ENCODE measurements at regions not wholly inside any gene's neighbourhood (a gene's known extent, or its start where the extent isn't known, plus 50 kb on each side); places are given as distances from the start of the nearest gene placed in this dataset.
"Not testable (repeated sequence)": the region's sequence is repeated elsewhere in the genome, so short reads cannot be mapped to it uniquely, and the experiment has no call there.

DNA sequence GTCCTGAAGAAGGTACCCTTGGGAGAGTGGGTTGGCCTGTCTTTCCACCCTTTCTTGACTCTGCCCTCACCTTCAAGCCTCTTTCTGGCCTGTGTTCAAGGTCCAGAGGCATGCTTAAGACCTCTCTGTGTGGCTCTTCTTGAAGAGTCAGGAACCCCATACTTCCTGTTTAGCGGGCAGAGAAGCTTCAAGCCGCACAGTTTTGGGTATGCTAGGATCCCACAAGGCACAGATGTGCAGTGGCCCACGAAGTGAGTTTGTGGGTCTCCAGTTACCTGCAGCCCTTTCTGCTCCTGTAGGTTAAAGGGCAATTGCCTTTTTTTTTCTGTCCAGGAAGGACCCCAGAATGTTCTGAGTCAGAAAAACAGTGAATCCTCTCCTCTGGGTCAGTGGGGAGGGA, 87.4 kb upstream of the FCGR1A start:
- not testable (repeated sequence) for H3K9ac ChIP-seq; H3K27me3 ChIP-seq (ENCODE audit: insufficient read depth, low read depth); H3K79me2 ChIP-seq (ENCODE audit: insufficient read depth, low read depth); H3K4me3 ChIP-seq (IDR thresholded peaks at IDR 0.05; ENCODE audit: insufficient read depth, low read depth, low read length); H3K36me3 ChIP-seq (ENCODE audit: insufficient read depth); H3K4me1 ChIP-seq (ENCODE audit: low read depth, poor library complexity, severe bottlenecking); H2AFZ ChIP-seq (ENCODE audit: low read depth); H3K4me2 ChIP-seq; H3K27ac ChIP-seq; H4K20me1 ChIP-seq (ENCODE audit: insufficient read depth)

DNA sequence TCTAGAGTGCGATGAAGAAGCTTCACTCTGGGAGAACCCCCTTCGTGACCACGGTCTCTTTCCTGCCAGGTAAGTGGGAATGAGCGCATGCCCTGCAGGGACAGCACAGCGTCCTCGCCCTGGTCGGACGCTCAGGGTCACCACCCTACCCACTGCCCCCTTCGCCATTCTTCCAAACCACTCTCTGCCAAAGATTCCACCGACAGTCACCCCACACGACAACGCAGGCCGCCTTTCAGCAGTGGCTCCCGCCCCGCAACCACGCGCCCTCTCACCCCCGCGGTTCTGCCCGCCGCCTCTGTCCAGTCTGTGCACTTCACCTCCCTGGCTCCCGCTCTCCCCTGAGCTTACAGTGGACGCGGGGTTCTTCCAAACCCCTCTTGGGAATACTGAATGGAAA, 82.3 kb upstream of the FCGR1A start:
- H3K9ac ChIP-seq; H2AFZ ChIP-seq (ENCODE audit: low read depth); H3K36me3 ChIP-seq (ENCODE audit: insufficient read depth): not testable (repeated sequence)

DNA sequence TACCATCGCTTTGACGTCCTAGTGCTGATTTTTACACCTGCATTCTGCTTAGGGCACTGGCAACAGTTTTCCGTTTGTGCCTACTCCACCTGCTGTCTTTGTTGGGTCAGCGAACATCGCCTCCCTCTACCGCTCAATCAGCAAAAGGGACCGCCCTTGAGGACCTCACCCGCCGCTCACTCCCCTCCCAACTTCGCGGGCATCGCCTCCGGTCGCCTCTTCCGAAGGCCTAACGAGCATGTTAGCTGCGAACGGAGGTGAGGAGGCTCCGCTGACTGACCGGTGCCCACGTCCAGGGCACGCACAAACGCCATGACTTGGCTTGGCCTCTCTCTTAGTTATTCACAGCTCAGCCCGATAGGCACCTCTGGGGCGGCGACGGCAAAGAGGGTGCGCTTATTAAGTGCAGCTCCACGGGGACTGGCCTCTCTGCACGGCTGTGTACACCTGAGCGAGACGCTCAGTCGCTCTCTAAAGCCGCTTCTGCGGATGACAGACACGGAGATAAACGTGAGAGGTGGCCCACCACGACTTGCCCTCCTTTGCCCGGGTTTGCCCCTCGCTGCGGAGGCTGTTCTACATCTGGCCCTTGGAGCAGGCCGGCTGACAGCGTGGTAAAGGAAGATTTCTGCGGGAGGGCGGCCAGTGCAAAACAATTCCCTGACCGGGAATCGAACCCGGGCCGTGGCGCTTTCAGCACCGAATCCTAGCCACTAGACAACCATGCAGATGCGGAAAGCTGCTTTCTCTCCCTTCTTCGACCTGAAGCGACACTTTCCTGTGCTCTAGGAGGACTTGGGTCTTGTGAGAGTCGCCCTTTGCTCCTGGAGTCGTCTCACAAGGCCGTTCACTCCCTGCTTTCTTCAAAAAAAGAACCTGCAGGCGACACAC, 81.6 kb upstream of the FCGR1A start:
- not testable (repeated sequence) for H3K9ac ChIP-seq; H3K4me1 ChIP-seq (ENCODE audit: low read depth, poor library complexity, severe bottlenecking); H2AFZ ChIP-seq (ENCODE audit: low read depth); H3K4me2 ChIP-seq; H4K20me1 ChIP-seq (ENCODE audit: insufficient read depth); H3K27ac ChIP-seq; H3K4me3 ChIP-seq (IDR thresholded peaks at IDR 0.05; ENCODE audit: insufficient read depth, low read depth, low read length); H3K36me3 ChIP-seq (ENCODE audit: insufficient read depth); H3K27me3 ChIP-seq (ENCODE audit: insufficient read depth, low read depth); H3K79me2 ChIP-seq (ENCODE audit: insufficient read depth, low read depth)

More for the DNA sequence above, 82.3 kb upstream of the FCGR1A start:
- H3K4me2 ChIP-seq; H3K79me2 ChIP-seq (ENCODE audit: insufficient read depth, low read depth); H4K20me1 ChIP-seq (ENCODE audit: insufficient read depth); H3K4me3 ChIP-seq (IDR thresholded peaks at IDR 0.05; ENCODE audit: insufficient read depth, low read depth, low read length); H3K27ac ChIP-seq; H3K4me1 ChIP-seq (ENCODE audit: low read depth, poor library complexity, severe bottlenecking); H3K27me3 ChIP-seq (ENCODE audit: insufficient read depth, low read depth): not testable (repeated sequence)

- H3K4me2 ChIP-seq = peak overlapping the region; percentile 32; the same call in 1 of the 2 replicates
These were observed 74.2 kb upstream of the FCGR1A start for GRCh38 chr1:149708192-149708853.

DNA sequence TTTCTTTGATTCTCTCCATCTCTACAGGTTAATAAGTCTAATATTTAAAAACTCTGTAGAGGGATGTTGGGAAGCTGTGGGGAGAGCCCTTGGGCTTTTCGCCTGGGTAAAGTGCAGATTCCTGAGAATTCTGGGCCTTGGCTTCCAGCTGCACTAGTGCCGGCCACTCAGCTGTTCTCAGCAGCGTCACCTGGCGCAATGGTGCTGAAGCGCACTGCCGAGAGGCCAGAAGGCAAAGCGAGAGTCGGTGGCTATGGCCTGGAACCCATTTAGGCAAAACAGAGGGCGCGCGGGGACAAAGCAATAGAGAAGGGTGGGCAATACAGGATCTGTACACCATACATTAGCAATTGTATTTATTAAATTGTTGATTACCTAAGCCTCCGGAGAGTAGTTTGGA, 70.8 kb upstream of the FCGR1A start:
- H3K27ac ChIP-seq; H3K4me1 ChIP-seq (ENCODE audit: low read depth, poor library complexity, severe bottlenecking); H3K27me3 ChIP-seq (ENCODE audit: insufficient read depth, low read depth); H3K9ac ChIP-seq; H4K20me1 ChIP-seq (ENCODE audit: insufficient read depth); H2AFZ ChIP-seq (ENCODE audit: low read depth); H3K4me2 ChIP-seq; H3K36me3 ChIP-seq (ENCODE audit: insufficient read depth); H3K4me3 ChIP-seq (IDR thresholded peaks at IDR 0.05; ENCODE audit: insufficient read depth, low read depth, low read length); H3K79me2 ChIP-seq (ENCODE audit: insufficient read depth, low read depth): not testable (repeated sequence)

More at GRCh38 chr1:149708192-149708853, 74.2 kb upstream of the FCGR1A start:
- H3K27ac ChIP-seq = peak overlapping the region; percentile 52; the same call in 1 of the 2 replicates
- not testable (repeated sequence) for H3K36me3 ChIP-seq (ENCODE audit: insufficient read depth); H3K9ac ChIP-seq; H3K4me1 ChIP-seq (ENCODE audit: low read depth, poor library complexity, severe bottlenecking); H3K4me3 ChIP-seq (IDR thresholded peaks at IDR 0.05; ENCODE audit: insufficient read depth, low read depth, low read length); H3K27me3 ChIP-seq (ENCODE audit: insufficient read depth, low read depth); H4K20me1 ChIP-seq (ENCODE audit: insufficient read depth); H2AFZ ChIP-seq (ENCODE audit: low read depth); H3K79me2 ChIP-seq (ENCODE audit: insufficient read depth, low read depth)

- H4K20me1 ChIP-seq (ENCODE audit: insufficient read depth); H3K4me1 ChIP-seq (ENCODE audit: low read depth, poor library complexity, severe bottlenecking); H3K27me3 ChIP-seq (ENCODE audit: insufficient read depth, low read depth); H3K36me3 ChIP-seq (ENCODE audit: insufficient read depth); H3K79me2 ChIP-seq (ENCODE audit: insufficient read depth, low read depth); H3K27ac ChIP-seq; H3K4me3 ChIP-seq (IDR thresholded peaks at IDR 0.05; ENCODE audit: insufficient read depth, low read depth, low read length); H3K9ac ChIP-seq: not testable (repeated sequence)
- Histone ChIP-seq H2AFZ (ENCODE audit: low read depth) (peak overlapping the region; percentile 65; the same call in 1 of the 2 replicates), H3K4me2 (peak overlapping the region; percentile 63; the same call in 1 of the 2 replicates)
These were observed 70.2 kb upstream of the FCGR1A start for GRCh38 chr1:149712154-149712927.

DNA sequence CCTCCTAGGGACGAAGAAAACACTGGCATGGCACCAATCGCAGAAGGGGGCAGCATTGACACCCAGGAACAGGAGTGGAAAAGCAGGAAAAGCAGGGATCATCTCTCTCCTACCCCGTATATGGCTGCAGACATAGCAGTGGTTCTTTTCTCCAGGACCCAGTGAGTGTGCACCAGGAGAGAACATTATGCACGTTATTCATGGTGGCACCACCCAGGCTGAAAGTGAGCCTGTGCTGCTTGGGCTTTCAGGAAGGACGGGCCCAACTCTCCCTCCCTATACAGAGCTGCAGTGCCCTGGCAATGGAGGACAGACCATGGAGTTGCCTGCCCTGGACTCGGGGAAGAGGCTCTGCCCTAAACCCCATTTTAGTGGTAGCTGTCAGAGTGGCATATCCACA, 69.0 kb upstream of the FCGR1A start:
- H3K27me3 ChIP-seq (ENCODE audit: insufficient read depth, low read depth); H3K27ac ChIP-seq; H3K4me3 ChIP-seq (IDR thresholded peaks at IDR 0.05; ENCODE audit: insufficient read depth, low read depth, low read length); H2AFZ ChIP-seq (ENCODE audit: low read depth); H3K4me1 ChIP-seq (ENCODE audit: low read depth, poor library complexity, severe bottlenecking); H3K4me2 ChIP-seq; H3K9ac ChIP-seq; H3K36me3 ChIP-seq (ENCODE audit: insufficient read depth); H3K79me2 ChIP-seq (ENCODE audit: insufficient read depth, low read depth); H4K20me1 ChIP-seq (ENCODE audit: insufficient read depth): not testable (repeated sequence)

GRCh38 chr1:149713952-149714351, 68.5 kb upstream of the FCGR1A start:
- H4K20me1 ChIP-seq (ENCODE audit: insufficient read depth); H3K36me3 ChIP-seq (ENCODE audit: insufficient read depth); H3K4me3 ChIP-seq (IDR thresholded peaks at IDR 0.05; ENCODE audit: insufficient read depth, low read depth, low read length); H3K9ac ChIP-seq; H3K4me2 ChIP-seq; H3K27ac ChIP-seq; H3K27me3 ChIP-seq (ENCODE audit: insufficient read depth, low read depth); H3K79me2 ChIP-seq (ENCODE audit: insufficient read depth, low read depth); H3K4me1 ChIP-seq (ENCODE audit: low read depth, poor library complexity, severe bottlenecking); H2AFZ ChIP-seq (ENCODE audit: low read depth): not testable (repeated sequence)

DNA sequence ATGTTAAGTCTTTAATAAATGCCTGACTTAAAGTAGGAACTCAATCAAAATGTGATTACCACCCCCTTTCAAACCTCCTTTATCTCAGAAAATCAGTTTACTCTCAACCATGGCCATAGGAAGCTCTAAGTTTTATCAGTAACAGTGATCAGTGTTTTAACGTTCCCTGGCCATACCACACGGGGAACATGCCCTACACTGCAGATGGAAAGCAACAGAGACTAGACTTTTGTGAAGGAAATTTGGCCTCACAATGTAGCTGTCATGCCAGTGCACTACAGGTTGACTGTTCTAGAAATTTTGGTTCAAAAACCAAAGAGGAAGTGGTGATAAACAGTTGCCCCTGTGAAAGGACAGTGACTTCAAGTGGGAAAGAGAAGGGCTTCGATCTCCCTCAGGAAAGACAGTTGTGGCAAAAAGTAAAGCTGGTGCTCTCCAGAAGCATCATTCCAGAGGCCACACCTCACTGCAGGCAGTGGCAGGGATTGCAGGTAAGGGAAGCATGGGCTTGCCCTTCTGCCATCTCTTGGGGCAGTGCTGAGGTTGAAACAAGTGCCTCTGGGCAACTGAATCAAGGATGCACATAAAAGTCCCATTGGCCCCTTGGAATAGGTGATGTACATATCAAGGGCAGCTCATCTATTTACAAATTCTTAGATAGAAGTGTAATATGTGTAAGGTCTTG, 57.7 kb upstream of the FCGR1A start:
- H3K4me1 ChIP-seq (ENCODE audit: low read depth, poor library complexity, severe bottlenecking); H3K27ac ChIP-seq; H2AFZ ChIP-seq (ENCODE audit: low read depth); H3K79me2 ChIP-seq (ENCODE audit: insufficient read depth, low read depth); H4K20me1 ChIP-seq (ENCODE audit: insufficient read depth); H3K9ac ChIP-seq; H3K4me2 ChIP-seq; H3K36me3 ChIP-seq (ENCODE audit: insufficient read depth); H3K4me3 ChIP-seq (IDR thresholded peaks at IDR 0.05; ENCODE audit: insufficient read depth, low read depth, low read length); H3K27me3 ChIP-seq (ENCODE audit: insufficient read depth, low read depth): not testable (repeated sequence)

Data from KMS-11 (cell line).